Right ventricle myocardium superior (tissue), 1 donor: ENCODE measurements at regions not wholly inside any gene's neighbourhood (a gene's known extent, or its start where the extent isn't known, plus 50 kb on each side); places are given as distances from the start of the nearest gene placed in this dataset.

ENCODE experiments used
- ATAC-seq: fragments of 200-7000 bp; cut with Tn5 transposase; one replicate; pipeline ENCODE4 v1.9.1; 2020; ENCODE audit warnings: mild to moderate bottlenecking; ENCODE audit not compliant: poor library complexity
- DNase-seq: peaks from one replicate; pipeline ENCODE4 v3.0.0-alpha.2; 2020
- intact Hi-C: fragments of 100-400 bp; cut with DNase I; formaldehyde crosslinking; loops from one replicate; pipeline ENCODE4 v1.11.2; 2022
- donor health status: DM: no; HTN: yes; CAD: no; lungs with severe emphysema.

- intact Hi-C loops = no loop called here
- no peak for DNase-seq
- no peak for ATAC-seq
Measured at GRCh38 chr15:62795171-62795570, 247.4 kb upstream of the TPM1 start.

GRCh38 chr15:62795700-62796695 lies 246.5 kb upstream of the TPM1 start:
- no peak for ATAC-seq
- DNase-seq = no peak
- intact Hi-C loops = no loop called here

GRCh38 chr15:62797171-62797570 lies 245.4 kb upstream of the TPM1 start:
- intact Hi-C loops = no loop called here
- DNase-seq = no peak
- ATAC-seq = no peak

GRCh38 chr15:62798536-62798935 lies 244.0 kb upstream of the TPM1 start:
- no peak for DNase-seq
- intact Hi-C loops = no loop called here

GRCh38 chr15:62799037-62799436 lies 243.5 kb upstream of the TPM1 start:
- intact Hi-C loops = no loop called here
- DNase-seq (no peak), ATAC-seq (peak; percentile 13)

More at GRCh38 chr15:62798536-62798935, 244.0 kb upstream of the TPM1 start:
- ATAC-seq = no peak

GRCh38 chr15:62799919-62800318 lies 242.6 kb upstream of the TPM1 start:
- intact Hi-C loops = no loop called here
- peak; percentile 80 for DNase-seq

GRCh38 chr15:62802612-62803011 lies 239.9 kb upstream of the TPM1 start:
- intact Hi-C loops = no loop called here
- DNase-seq = no peak
- no peak for ATAC-seq

More at GRCh38 chr15:62799919-62800318, 242.6 kb upstream of the TPM1 start:
- ATAC-seq = peak; percentile 90

- intact Hi-C loops = no loop called here
- no peak for ATAC-seq
- no peak for DNase-seq
Measured at GRCh38 chr15:62803856-62804400, 238.6 kb upstream of the TPM1 start.

GRCh38 chr15:62805502-62805901 lies 237.0 kb upstream of the TPM1 start:
- DNase-seq (no peak), ATAC-seq (no peak)
- intact Hi-C loops = no loop called here

GRCh38 chr15:62807539-62808130 lies 234.9 kb upstream of the TPM1 start:
- DNase-seq (no peak), ATAC-seq (no peak)
- intact Hi-C loops = no loop called here

GRCh38 chr15:62809115-62809967 lies 233.2 kb upstream of the TPM1 start:
- DNase-seq = no peak
- no peak for ATAC-seq
- intact Hi-C loops = no loop called here

- no peak for ATAC-seq
- DNase-seq = no peak
- intact Hi-C loops = no loop called here
Measured at GRCh38 chr15:62809968-62810260, 232.6 kb upstream of the TPM1 start.

- intact Hi-C loops = no loop called here
- no peak for ATAC-seq
Measured at GRCh38 chr15:62812515-62812835, 230.1 kb upstream of the TPM1 start.

GRCh38 chr15:62816342-62817069 lies 226.0 kb upstream of the TPM1 start:
- ATAC-seq (peak; percentile 93), DNase-seq (no peak)
- intact Hi-C loops = no loop called here

More at GRCh38 chr15:62812515-62812835, 230.1 kb upstream of the TPM1 start:
- DNase-seq = no peak

GRCh38 chr15:62818691-62819090 lies 223.9 kb upstream of the TPM1 start:
- no peak for ATAC-seq
- intact Hi-C loops = no loop called here

GRCh38 chr15:62821384-62822131 lies 221.0 kb upstream of the TPM1 start:
- intact Hi-C loops = no loop called here
- ATAC-seq = no peak

More at GRCh38 chr15:62818691-62819090, 223.9 kb upstream of the TPM1 start:
- no peak for DNase-seq

GRCh38 chr15:62822228-62822627 lies 220.3 kb upstream of the TPM1 start:
- no peak for DNase-seq

More at GRCh38 chr15:62821384-62822131, 221.0 kb upstream of the TPM1 start:
- no peak for DNase-seq

GRCh38 chr15:62823561-62823960 lies 219.0 kb upstream of the TPM1 start:
- DNase-seq = no peak

More at GRCh38 chr15:62822228-62822627, 220.3 kb upstream of the TPM1 start:
- no peak for ATAC-seq
- intact Hi-C loops = no loop called here

More at GRCh38 chr15:62823561-62823960, 219.0 kb upstream of the TPM1 start:
- no peak for ATAC-seq
- intact Hi-C loops = no loop called here
